ENCODE measurements at regions not wholly inside any gene's neighbourhood (a gene's known extent, or its start where the extent isn't known, plus 50 kb on each side); places are given as distances from the start of the nearest gene placed in this dataset.

- Histone ChIP-seq H2BK5ac (ENCODE audit: low read depth, low read length, poor library complexity, severe bottlenecking) (no peak overlapping the region), H3K4me1 (ENCODE audit: control insufficient read depth, insufficient read depth, low read length) (no peaks in the 10 kb centered on the region), H2AK9ac (replicated peaks; ENCODE audit: low read depth, low read length, poor library complexity) (no peak overlapping the region), H2BK15ac (ENCODE audit: low read depth, low read length) (no peak overlapping the region), H3K56ac (ENCODE audit: extremely low read depth, insufficient read depth, low read length) (no peak overlapping the region), H3K18ac (ENCODE audit: low read depth, low read length) (no peak overlapping the region), H2AFZ (replicated peaks; ENCODE audit: low read length, poor library complexity) (no peak overlapping the region), H4K20me1 (ENCODE audit: insufficient read depth, low read length) (no peaks in the 10 kb centered on the region), H4K8ac (ENCODE audit: low read depth in 2 of 2, low read length in 2 of 2) (no peak overlapping the region), H2BK120ac (ENCODE audit: low read depth, low read length) (no peak overlapping the region), H3K9me1 (ENCODE audit: insufficient read depth, low read length) (no peaks in the 10 kb centered on the region), H2BK20ac (ENCODE audit: low read depth, low read length) (no peak overlapping the region), H3K4ac (ENCODE audit: low read depth, low read length) (no peak overlapping the region), H3K27ac (ENCODE audit: insufficient read depth, low read length) (no peak overlapping the region), H3K9me3 (ENCODE audit: control insufficient read depth, insufficient read depth, low read length) (no peaks in the 10 kb centered on the region), H4K91ac (ENCODE audit: insufficient read depth, low read depth, low read length) (no peak overlapping the region), H3K4me3 (ENCODE audit: insufficient read depth, low read depth, low read length) (no peak overlapping the region), H3K36me3 (ENCODE audit: control insufficient read depth, insufficient read depth, low read length) (no peaks in the 10 kb centered on the region), H3K27me3 (ENCODE audit: control insufficient read depth, insufficient read depth, low read length) (no peaks in the 10 kb centered on the region), H4K5ac (ENCODE audit: low read depth, low read length) (no peak overlapping the region), H3K9ac (ENCODE audit: low read depth, low read length) (no peak overlapping the region), H3K4me2 (ENCODE audit: low read depth, low read length) (no peak overlapping the region), H3K14ac (replicated peaks; ENCODE audit: low read depth, low read length) (no peak overlapping the region), H3K23ac (ENCODE audit: low read depth, low read length) (no peak overlapping the region), H2AK5ac (ENCODE audit: low read depth, low read length) (no peak overlapping the region), H3K79me1 (ENCODE audit: low read depth in 1 of 2, low read length in 2 of 2) (no peaks in the 10 kb centered on the region)
- DNase-seq (no peak), ATAC-seq (ENCODE audit: low read depth) (no peak)
- POLR2A ChIA-PET (ENCODE audit: unreplicated experiment): interaction anchor here (0.6 kb wide), 1 partner anchor 283 kb away, joined by 4 read pairs; no protein-coding TSS in a partner anchor
- no TSS peak for BruUV-seq (replicated peaks)
- no peak for TF ChIP-seq CTCF (conservative IDR thresholded peaks at IDR 0.05; ENCODE audit: low read depth, low read length)
- TF ChIP-seq CHD1 (IDR thresholded peaks at IDR 0.05; ENCODE audit: low read depth, low read length): no peak
- no peak for TF ChIP-seq NFE2L2 (IDR thresholded peaks at IDR 0.05; ENCODE audit: low read depth, low read length)
- TF ChIP-seq BHLHE40 (IDR thresholded peaks at IDR 0.05; ENCODE audit: low read depth, low read length): no peak
- no peak for TF ChIP-seq SMC3 (IDR thresholded peaks at IDR 0.05; ENCODE audit: low read depth, low read length)
- no peak for TF ChIP-seq USF2 (IDR thresholded peaks at IDR 0.05; ENCODE audit: low read depth, low read length)
- TF ChIP-seq RAD21 (IDR thresholded peaks at IDR 0.05; ENCODE audit: low read length): no peak
- no peak for TF ChIP-seq MAZ (IDR thresholded peaks at IDR 0.05; ENCODE audit: borderline replicate concordance, low read depth, low read length)
- no peak for TF ChIP-seq CEBPB (IDR thresholded peaks at IDR 0.05; ENCODE audit: low read depth, low read length)
- TF ChIP-seq MXI1 (IDR thresholded peaks at IDR 0.05; ENCODE audit: borderline replicate concordance, low read depth, low read length): no peak
- TF ChIP-seq FOS (IDR thresholded peaks at IDR 0.05; ENCODE audit: low read depth, low read length): no peak
- no peak for TF ChIP-seq POLR2A (IDR thresholded peaks at IDR 0.05; ENCODE audit: low read depth, low read length)
- TF ChIP-seq ELK1 (IDR thresholded peaks at IDR 0.05; ENCODE audit: borderline replicate concordance, low read depth, low read length): no peak
- TF ChIP-seq MAFK (IDR thresholded peaks at IDR 0.05; ENCODE audit: low read depth, low read length): no peak
- no peak for TF ChIP-seq RCOR1 (IDR thresholded peaks at IDR 0.05; ENCODE audit: insufficient replicate concordance, low read length)
- no peak for TF ChIP-seq RFX5 (IDR thresholded peaks at IDR 0.05; ENCODE audit: low read depth, low read length)
- intact Hi-C loops (cut with micrococcal nuclease) (no loop called here), in situ Hi-C loops (cut with MboI; ENCODE audit: low sequenced_read_pairs) (no loop called here), dilution Hi-C loops (cut with HindIII; ENCODE audit: low sequenced_read_pairs, unreplicated experiment) (no loop called here)
- WGBS, 2 experiments (ENCODE audit: extremely low coverage in 2 of 2, insufficient read length in 1 of 2): no CpG with 5 or more reads among the region's 2 CpGs
- CTCF ChIA-PET: no interaction called here
Measured at GRCh38 chr5:26104175-26104574, 934.2 kb downstream of the CDH9 start.

All from IMR-90 (cell line).